Endothelial cell of umbilical vein (primary cell): ENCODE measurements at regions not wholly inside any gene's neighbourhood (a gene's known extent, or its start where the extent isn't known, plus 50 kb on each side); places are given as distances from the start of the nearest gene placed in this dataset.

Experiments used
- BruUV-seq: library from RNA; stranded (reverse); fragments of 400-500 nt; replicated peaks from 2 replicates; lab custom pipeline; 2021; lab: Mats Ljungman, UMichigan
- CTCF ChIA-PET: fragments of 300-600, 350-600 bp; sonication (Branson Sonifier 250); formaldehyde crosslinking; loops from one replicate; lab custom pipeline; 2021; ENCODE audit warnings: antibody characterized with exemption, inconsistent platforms; lab: Charles Lee
- POLR2A ChIA-PET: fragments of 300-600, 350-600 bp; sonication (Branson Sonifier 250); formaldehyde crosslinking; loops from one replicate; lab custom pipeline; 2021; ENCODE audit warnings: antibody characterized with exemption, inconsistent platforms; lab: Charles Lee
- DNase-seq: peaks from one replicate; pipeline ENCODE4 v3.0.0-alpha.2; 2011; ENCODE audit warnings: low read depth, low spot score
- FAIRE-seq: peaks from 2 replicates; lab custom pipeline; 2011; peaks lifted over from hg19 to GRCh38; lab: Jason Lieb, UNC
- H2AFZ ChIP-seq: 2 replicates; pipeline ENCODE4 v1.6.0; 2012; ENCODE audit warnings: low read depth, low read length, control low read depth, inconsistent platforms
- H3K27ac ChIP-seq: 2 replicates; pipeline ENCODE4 v1.5.1; 2011; ENCODE audit warnings: low read depth, mild to moderate bottlenecking, control low read depth, low read length, moderate library complexity; ENCODE audit not compliant: insufficient read depth
- H3K27me3 ChIP-seq, 2 experiments: 2 replicates each; pipeline versions ENCODE4 v1.6.0 to v1.6.1; 2011; ENCODE audit warnings: low read length in 2 of 2, mixed read lengths in 1 of 2; ENCODE audit not compliant: control insufficient read depth in 2 of 2, insufficient read depth in 2 of 2
- H3K36me3 ChIP-seq, 2 experiments: 2 replicates in 1 of 2; 3 replicates in 1 of 2; pipeline ENCODE4 v1.5.1; 2011; ENCODE audit warnings: low read length in 2 of 2, mild to moderate bottlenecking in 1 of 2, moderate library complexity in 1 of 2; ENCODE audit not compliant: control insufficient read depth in 2 of 2, insufficient read depth in 2 of 2; ENCODE audit errors: extremely low read depth in 1 of 2
- H3K4me1 ChIP-seq: 3 replicates; pipeline ENCODE4 v1.5.1; 2011; ENCODE audit warnings: mild to moderate bottlenecking, low read length; ENCODE audit not compliant: control insufficient read depth, insufficient read depth; ENCODE audit errors: extremely low read depth
- H3K4me2 ChIP-seq: 2 replicates; pipeline ENCODE4 v1.6.1; 2011; ENCODE audit warnings: low read length, control low read depth, mixed read lengths; ENCODE audit not compliant: insufficient read depth
- H3K4me3 ChIP-seq, 3 experiments: fragments of 200-600 bp in 1 of 3; sonication (generic), shearing (Covaris generic) in 1 of 3; replicated peaks in 1 of 3; 2 replicates each; pipeline ENCODE4 v1.5.1; 2011 to 2016; ENCODE audit warnings: control low read depth in 3 of 3, low read length in 3 of 3, mild to moderate bottlenecking in 2 of 3, inconsistent platforms in 1 of 3, low read depth in 1 of 3, moderate library complexity in 1 of 3; ENCODE audit not compliant: insufficient read depth in 1 of 3
- H3K79me2 ChIP-seq: 2 replicates; pipeline ENCODE4 v1.6.0; 2012; ENCODE audit warnings: low read length, inconsistent platforms; ENCODE audit not compliant: control insufficient read depth, insufficient read depth
- H3K9ac ChIP-seq: replicated peaks from 2 replicates; pipeline ENCODE3; 2011; ENCODE audit warnings: low read length, control low read depth; ENCODE audit not compliant: insufficient read depth; ENCODE audit errors: extremely low read depth
- H3K9me1 ChIP-seq: replicated peaks from 3 replicates; pipeline ENCODE4 v1.6.0; 2011; ENCODE audit warnings: mild to moderate bottlenecking, low read length; ENCODE audit not compliant: control insufficient read depth, insufficient read depth; ENCODE audit errors: extremely low read depth
- H3K9me3 ChIP-seq: replicated peaks from 2 replicates; pipeline ENCODE4 v1.5.1; 2012; ENCODE audit warnings: low read length, inconsistent platforms; ENCODE audit not compliant: control insufficient read depth, insufficient read depth
- H4K20me1 ChIP-seq: replicated peaks from 2 replicates; pipeline ENCODE3; 2011; ENCODE audit warnings: mild to moderate bottlenecking, low read length; ENCODE audit not compliant: control insufficient read depth, insufficient read depth; ENCODE audit errors: extremely low read depth
- CTCF ChIP-seq, 2 donors: IDR thresholded peaks; 1 replicate in 1 of 2; 2 replicates in 1 of 2; pipeline ENCODE4 v1.5.1; 2011; ENCODE audit warnings: low read length in 2 of 2, mild to moderate bottlenecking in 2 of 2, moderate library complexity in 2 of 2, control low read depth in 1 of 2, inconsistent platforms in 1 of 2, low read depth in 1 of 2; ENCODE audit not compliant: insufficient read depth in 1 of 2; ENCODE audit errors: extremely low read depth in 1 of 2
- EZH2 ChIP-seq: IDR thresholded peaks from 2 replicates; pipeline ENCODE4 v1.6.1; 2012; ENCODE audit warnings: borderline replicate concordance, low read depth, mild to moderate bottlenecking, moderate library complexity, low read length, inconsistent platforms; ENCODE audit not compliant: severe bottlenecking
- FOS ChIP-seq: IDR thresholded peaks from 2 replicates; pipeline ENCODE4 v1.6.1; 2011; ENCODE audit warnings: mild to moderate bottlenecking, low read length, moderate library complexity, borderline replicate concordance; ENCODE audit not compliant: insufficient read depth
- GATA2 ChIP-seq: IDR thresholded peaks from 2 replicates; pipeline ENCODE4 v1.7.0; 2011; ENCODE audit warnings: low read depth, mild to moderate bottlenecking, moderate library complexity, mixed read lengths, low read length; ENCODE audit not compliant: insufficient read length, insufficient read depth
- JUN ChIP-seq: IDR thresholded peaks from 2 replicates; pipeline ENCODE4 v1.6.1; 2011; ENCODE audit warnings: borderline replicate concordance, low read depth; ENCODE audit not compliant: insufficient read length, insufficient read depth
- MYC ChIP-seq: IDR thresholded peaks from one replicate; pipeline ENCODE4 v1.6.1; 2011; ENCODE audit warnings: mild to moderate bottlenecking, low read depth, low read length
- POLR2A ChIP-seq: IDR thresholded peaks from 2 replicates; pipeline ENCODE4 v1.6.1; 2012; ENCODE audit warnings: low read depth, mild to moderate bottlenecking, control low read depth, low read length
- POLR2AphosphoS5 ChIP-seq: IDR thresholded peaks from 2 replicates; pipeline ENCODE4 v1.6.1; 2012; ENCODE audit warnings: low read depth, mild to moderate bottlenecking, control low read depth, low read length, moderate library complexity; ENCODE audit not compliant: insufficient read depth
- dilution Hi-C: fragments of 300-500 bp; cut with MboI; formaldehyde crosslinking; loops from one replicate; pipeline ENCODE4 v1.15.0; 2019; ENCODE audit warnings: low sequenced_read_pairs; ENCODE audit not compliant: extremely low pct_ligation_motif_present
- intact Hi-C: fragments of 100-400 bp; cut with micrococcal nuclease; formaldehyde crosslinking; loops from one replicate; pipeline ENCODE4 v1.10.0; 2022
- TF ChIP-seq, protein P1 (sequence below): IDR thresholded peaks from 2 replicates; pipeline ENCODE4 v1.6.1; 2011; ENCODE audit not compliant: insufficient read depth, insufficient read length

DNA sequence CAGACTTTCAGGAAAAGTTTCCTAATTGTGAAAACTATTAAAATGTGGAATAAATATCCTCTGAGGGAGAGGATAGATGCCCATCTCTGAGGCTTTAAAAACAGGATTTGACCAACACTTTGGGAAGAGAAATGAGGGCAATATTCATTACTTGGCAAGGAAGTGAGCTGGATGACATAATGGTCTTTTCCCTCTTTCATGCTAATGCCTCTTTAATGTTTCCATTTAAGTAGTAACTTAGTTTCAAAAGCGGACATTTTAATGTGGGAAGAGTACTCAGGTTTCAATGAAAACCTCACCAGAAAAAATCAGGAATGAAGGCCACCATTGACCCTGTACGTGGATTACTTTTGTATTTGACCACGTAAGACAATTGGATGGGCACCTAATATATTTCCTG is 503.3 kb downstream of the ANKRD50 start:
- no peak overlapping the region for H3K9ac ChIP-seq
- H3K27me3 ChIP-seq, result no peaks in the 10 kb centered on the region
- H3K36me3 ChIP-seq, result no peaks in the 10 kb centered on the region
- peaks cover 14% of the 10 kb centered on the region for H3K4me1 ChIP-seq
- intact Hi-C loops, result no loop called here
- no TSS peak for BruUV-seq
- no peak overlapping the region for H3K27ac ChIP-seq
- ChIA-PET CTCF (no interaction called here), POLR2A (no interaction called here)
- DNase-seq, result peak; percentile 23
- no peak overlapping the region for H3K4me2 ChIP-seq
- H3K9me1 ChIP-seq, result no peaks in the 10 kb centered on the region
- H3K79me2 ChIP-seq, result no peaks in the 10 kb centered on the region
- FAIRE-seq, result no peak
- peak overlapping the region; percentile 48 for H2AFZ ChIP-seq
- dilution Hi-C loops, result no loop called here
- no peak for TF ChIP-seq MYC
- TF ChIP-seq EZH2, result no peak
- TF ChIP-seq, protein P1, sequence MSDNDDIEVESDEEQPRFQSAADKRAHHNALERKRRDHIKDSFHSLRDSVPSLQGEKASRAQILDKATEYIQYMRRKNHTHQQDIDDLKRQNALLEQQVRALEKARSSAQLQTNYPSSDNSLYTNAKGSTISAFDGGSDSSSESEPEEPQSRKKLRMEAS, result no peak
- no peak for TF ChIP-seq POLR2A
- TF ChIP-seq JUN, result no peak
- no peak for TF ChIP-seq FOS
- no peak for TF ChIP-seq CTCF (IDR thresholded peaks at IDR 0.05; ENCODE audit: extremely low read depth in 1 of 2, insufficient read depth in 1 of 2, low read depth in 1 of 2, low read length in 2 of 2)
- TF ChIP-seq GATA2, result no peak
- TF ChIP-seq POLR2AphosphoS5, result no peak
- H3K4me3 ChIP-seq, result no peak overlapping the region
- H3K9me3 ChIP-seq, result no peaks in the 10 kb centered on the region
- no peaks in the 10 kb centered on the region for H4K20me1 ChIP-seq
